Stomach smooth muscle (tissue), 2 donors: ENCODE measurements at regions not wholly inside any gene's neighbourhood (a gene's known extent, or its start where the extent isn't known, plus 50 kb on each side); places are given as distances from the start of the nearest gene placed in this dataset.

Source experiments
- H3K27ac ChIP-seq: one replicate; pipeline ENCODE4 v1.7.0; 2013; ENCODE audit warnings: mild to moderate bottlenecking, low read length, inconsistent platforms
- H3K27me3 ChIP-seq, 2 donors: one replicate each; pipeline ENCODE4 v1.7.0; 2013; ENCODE audit warnings: low read length in 2 of 2; ENCODE audit not compliant: insufficient read depth in 2 of 2, control insufficient read depth in 1 of 2
- H3K36me3 ChIP-seq, 2 donors: one replicate each; pipeline ENCODE4 v1.7.0; 2013; ENCODE audit warnings: low read length in 2 of 2; ENCODE audit not compliant: control insufficient read depth in 2 of 2, insufficient read depth in 2 of 2
- H3K4me1 ChIP-seq: one replicate; pipeline ENCODE4 v1.7.0; 2013; ENCODE audit warnings: low read length; ENCODE audit not compliant: control insufficient read depth, insufficient read depth
- H3K4me3 ChIP-seq, 2 donors: one replicate each; pipeline ENCODE4 v1.7.0; 2013; ENCODE audit warnings: low read length in 2 of 2
- H3K9ac ChIP-seq, 2 donors: one replicate each; pipeline ENCODE4 v1.7.0; 2013; ENCODE audit warnings: low read length in 2 of 2, mild to moderate bottlenecking in 1 of 2
- H3K9me3 ChIP-seq, 2 donors: one replicate each; pipeline ENCODE4 v1.7.0; 2013; ENCODE audit warnings: low read length in 2 of 2; ENCODE audit not compliant: control insufficient read depth in 2 of 2
- donor health status: healthy.
- donor health status: Pancreatic carcinoma.

GRCh38 chr6:21310568-21311140, 282.9 kb upstream of the SOX4 start:
- Histone ChIP-seq H3K4me3 (no peak overlapping the region), H3K4me1 (peaks cover 5% of the 10 kb centered on the region), H3K9ac (no peak overlapping the region), H3K36me3 (no peaks in the 10 kb centered on the region), H3K27ac (no peak overlapping the region), H3K27me3 (no peaks in the 10 kb centered on the region), H3K9me3 (no peaks in the 10 kb centered on the region)

- Histone ChIP-seq H3K9me3 (no peaks in the 10 kb centered on the region), H3K9ac (no peak overlapping the region), H3K27me3 (no peaks in the 10 kb centered on the region), H3K27ac (no peak overlapping the region), H3K4me1 (peaks cover 5% of the 10 kb centered on the region), H3K4me3 (no peak overlapping the region), H3K36me3 (no peaks in the 10 kb centered on the region)
These were observed 281.4 kb upstream of the SOX4 start for GRCh38 chr6:21312118-21312517.

GRCh38 chr6:21317642-21318041, 275.9 kb upstream of the SOX4 start:
- Histone ChIP-seq H3K27me3 (no peaks in the 10 kb centered on the region), H3K4me3 (no peak overlapping the region), H3K27ac (no peak overlapping the region), H3K9ac (no peak overlapping the region), H3K36me3 (no peaks in the 10 kb centered on the region), H3K9me3 (no peaks in the 10 kb centered on the region), H3K4me1 (no peaks in the 10 kb centered on the region)

GRCh38 chr6:21321076-21321475, 272.5 kb upstream of the SOX4 start:
- H3K36me3 ChIP-seq, result no peaks in the 10 kb centered on the region
- no peaks in the 10 kb centered on the region for H3K9me3 ChIP-seq
- H3K4me1 ChIP-seq, result no peaks in the 10 kb centered on the region
- no peak overlapping the region for H3K4me3 ChIP-seq
- H3K9ac ChIP-seq, result no peak overlapping the region
- H3K27ac ChIP-seq, result no peak overlapping the region
- no peaks in the 10 kb centered on the region for H3K27me3 ChIP-seq

- Histone ChIP-seq H3K27me3 (no peaks in the 10 kb centered on the region), H3K36me3 (no peaks in the 10 kb centered on the region), H3K27ac (no peak overlapping the region), H3K4me3 (no peak overlapping the region), H3K9me3 (no peaks in the 10 kb centered on the region), H3K9ac (no peak overlapping the region), H3K4me1 (no peaks in the 10 kb centered on the region)
These were observed 272.0 kb upstream of the SOX4 start for GRCh38 chr6:21321531-21321930.

- no peaks in the 10 kb centered on the region for H3K9me3 ChIP-seq
- no peaks in the 10 kb centered on the region for H3K36me3 ChIP-seq
- no peak overlapping the region for H3K27ac ChIP-seq
- H3K4me1 ChIP-seq, result no peaks in the 10 kb centered on the region
- H3K4me3 ChIP-seq, result no peak overlapping the region
- H3K27me3 ChIP-seq, result no peaks in the 10 kb centered on the region
- no peak overlapping the region for H3K9ac ChIP-seq
These were observed 270.0 kb upstream of the SOX4 start for GRCh38 chr6:21323577-21323976.

- H3K9ac ChIP-seq, result no peak overlapping the region
- H3K4me1 ChIP-seq, result no peaks in the 10 kb centered on the region
- H3K9me3 ChIP-seq, result no peaks in the 10 kb centered on the region
- no peaks in the 10 kb centered on the region for H3K27me3 ChIP-seq
- no peaks in the 10 kb centered on the region for H3K36me3 ChIP-seq
- H3K27ac ChIP-seq, result no peak overlapping the region
- H3K4me3 ChIP-seq, result no peak overlapping the region
These were observed 268.2 kb upstream of the SOX4 start for GRCh38 chr6:21325201-21325856.

- H3K9me3 ChIP-seq, result no peaks in the 10 kb centered on the region
- peaks cover 6% of the 10 kb centered on the region for H3K4me1 ChIP-seq
- H3K27me3 ChIP-seq, result no peaks in the 10 kb centered on the region
- H3K36me3 ChIP-seq, result no peaks in the 10 kb centered on the region
- no peak overlapping the region for H3K9ac ChIP-seq
- H3K27ac ChIP-seq, result no peak overlapping the region
- H3K4me3 ChIP-seq, result no peak overlapping the region
These were observed 266.0 kb upstream of the SOX4 start for GRCh38 chr6:21327326-21328112.

- Histone ChIP-seq H3K4me1 (peaks cover 8% of the 10 kb centered on the region), H3K36me3 (no peaks in the 10 kb centered on the region), H3K27ac (peak overlapping the region; percentile 31), H3K4me3 (no peak overlapping the region), H3K27me3 (no peaks in the 10 kb centered on the region), H3K9ac (no peak overlapping the region), H3K9me3 (no peaks in the 10 kb centered on the region)
These were observed 262.3 kb upstream of the SOX4 start for GRCh38 chr6:21331235-21331634.

- Histone ChIP-seq H3K4me3 (no peak overlapping the region), H3K36me3 (no peaks in the 10 kb centered on the region), H3K9ac (no peak overlapping the region), H3K27me3 (no peaks in the 10 kb centered on the region), H3K27ac (no peak overlapping the region), H3K4me1 (peaks cover 8% of the 10 kb centered on the region), H3K9me3 (no peaks in the 10 kb centered on the region)
These were observed 261.5 kb upstream of the SOX4 start for GRCh38 chr6:21332077-21332476.

- H3K9me3 ChIP-seq, result no peaks in the 10 kb centered on the region
- H3K9ac ChIP-seq, result no peak overlapping the region
- peak overlapping the region; percentile 18 for H3K27ac ChIP-seq
- no peaks in the 10 kb centered on the region for H3K27me3 ChIP-seq
- H3K4me3 ChIP-seq, result peak overlapping the region in 1 of 2 donors; percentile 25
- no peaks in the 10 kb centered on the region for H3K36me3 ChIP-seq
- H3K4me1 ChIP-seq, result peaks cover 8% of the 10 kb centered on the region
These were observed 260.9 kb upstream of the SOX4 start for GRCh38 chr6:21332660-21333059.
